Ovary (tissue), 7 donors: ENCODE measurements at regions not wholly inside any gene's neighbourhood (a gene's known extent, or its start where the extent isn't known, plus 50 kb on each side); places are given as distances from the start of the nearest gene placed in this dataset.

Experiments
- DNase-seq, 5 donors: peaks; one replicate each; pipeline ENCODE4 v3.0.0-alpha.2; 2019 to 2020
- H3K27ac ChIP-seq, 2 donors: fragments of 200-600 bp; one replicate each; pipeline versions ENCODE4 v1.5.1 to v1.8.0; 2019 to 2022
- H3K27me3 ChIP-seq: fragments of 200-600 bp; one replicate; pipeline ENCODE4 v1.8.0; 2022
- H3K36me3 ChIP-seq: fragments of 200-600 bp; sonication (generic); one replicate; pipeline ENCODE4 v1.5.1; 2019
- H3K4me1 ChIP-seq: one replicate; pipeline ENCODE4 v1.8.1; 2013; ENCODE audit warnings: mild to moderate bottlenecking, moderate library complexity; ENCODE audit not compliant: insufficient read depth
- H3K4me3 ChIP-seq: fragments of 200-600 bp; sonication (generic); one replicate; pipeline ENCODE4 v1.5.1; 2017
- H3K9me3 ChIP-seq, 2 donors: fragments of 200-600 bp in 1 of 2; sonication (generic) in 1 of 2; one replicate each; pipeline versions ENCODE4 v1.5.1 to v1.8.1; 2013 to 2019; ENCODE audit warnings: mild to moderate bottlenecking in 1 of 2, moderate library complexity in 1 of 2
- EP300 ChIP-seq: sonication (generic); formaldehyde crosslinking; IDR thresholded peaks from one replicate; pipeline ENCODE4 v1.6.1; 2017; ENCODE audit warnings: antibody characterized with exemption
- POLR2A ChIP-seq: fragments of 450-650 bp; IDR thresholded peaks from one replicate; pipeline ENCODE4 v1.6.1; 2017; ENCODE audit warnings: antibody characterized with exemption, mild to moderate bottlenecking, moderate library complexity
- WGBS, 3 donors: extraction: QIAGEN DNeasy Blood & Tissue Kit in 1 of 3; methylation state at CpG; one replicate each; pipeline versions ENCODE4 v1.1.5 to v1.1.7; 2013 to 2017; 5-methylcytosine and 5-hydroxymethylcytosine counted together
- intact Hi-C, 4 donors: fragments of 100-400 bp; cut with DNase I; formaldehyde crosslinking; loops; one replicate each; pipeline versions ENCODE4 v1.11.0 to v1.15.1; 2022 to 2023
- TF ChIP-seq, protein P1 (sequence below), 3 donors: fragments of 450-650 bp in 2 of 3; fragments of 200-600 bp in 1 of 3; IDR thresholded peaks; one replicate each; pipeline versions ENCODE4 v1.5.1 to v1.8.0; 2016 to 2022; ENCODE audit warnings: antibody characterized with exemption in 3 of 3, mild to moderate bottlenecking in 1 of 3
- donor health status: DM: no; HTN: no; CAD: no; lungs with moderate emphysema.
- donor health status: DM: no; HTN: no; CAD: no.
- donor health status: Bipolar disorder and iron deficiency.
- donor health status: DM: no; HTN: no; CAD: no.
- donor health status: DM: yes; HTN: yes; CAD: no.

DNA sequence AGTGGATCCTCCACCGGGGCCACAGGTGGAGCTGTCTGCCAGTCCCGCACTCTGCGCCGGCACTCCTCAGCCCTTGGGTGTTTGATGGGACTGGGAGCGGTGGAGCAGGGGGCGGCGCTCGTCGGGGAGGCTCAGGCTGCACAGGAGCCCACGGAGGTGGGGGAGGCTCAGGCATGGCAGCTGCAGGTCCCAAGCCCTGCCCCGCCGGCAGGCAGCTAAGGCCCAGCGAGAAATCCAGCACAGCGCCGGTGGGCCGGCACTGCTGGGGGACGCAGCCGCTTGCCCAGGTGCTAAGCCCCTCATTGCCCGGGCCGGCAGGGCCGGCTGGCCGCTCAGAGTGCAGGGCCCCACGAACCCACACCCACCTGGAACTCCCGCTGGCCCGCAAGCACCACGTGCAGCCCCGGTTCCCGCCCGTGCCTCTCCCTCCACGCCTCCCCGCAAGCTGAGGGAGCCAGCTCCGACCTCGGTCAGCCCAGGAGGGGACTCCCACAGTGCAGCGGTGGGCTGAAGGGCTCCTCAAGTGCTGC lies 286.4 kb downstream of the RBM26 start:
- Histone ChIP-seq H3K27ac (no peak overlapping the region), H3K9me3 (no peaks in the 10 kb centered on the region), H3K4me1 (no peaks in the 10 kb centered on the region), H3K4me3 (no peak overlapping the region), H3K27me3 (no peaks in the 10 kb centered on the region), H3K36me3 (no peaks in the 10 kb centered on the region)
- WGBS, 3 donors, result 91 to 96% (median 94%) methylated on average over 24 to 34 of the region's 34 CpGs
- TF ChIP-seq EP300, result no peak
- DNase-seq, result no peak
- intact Hi-C loops, result no loop called here

- no peak for DNase-seq
- no peak for TF ChIP-seq POLR2A
- TF ChIP-seq, protein P1, sequence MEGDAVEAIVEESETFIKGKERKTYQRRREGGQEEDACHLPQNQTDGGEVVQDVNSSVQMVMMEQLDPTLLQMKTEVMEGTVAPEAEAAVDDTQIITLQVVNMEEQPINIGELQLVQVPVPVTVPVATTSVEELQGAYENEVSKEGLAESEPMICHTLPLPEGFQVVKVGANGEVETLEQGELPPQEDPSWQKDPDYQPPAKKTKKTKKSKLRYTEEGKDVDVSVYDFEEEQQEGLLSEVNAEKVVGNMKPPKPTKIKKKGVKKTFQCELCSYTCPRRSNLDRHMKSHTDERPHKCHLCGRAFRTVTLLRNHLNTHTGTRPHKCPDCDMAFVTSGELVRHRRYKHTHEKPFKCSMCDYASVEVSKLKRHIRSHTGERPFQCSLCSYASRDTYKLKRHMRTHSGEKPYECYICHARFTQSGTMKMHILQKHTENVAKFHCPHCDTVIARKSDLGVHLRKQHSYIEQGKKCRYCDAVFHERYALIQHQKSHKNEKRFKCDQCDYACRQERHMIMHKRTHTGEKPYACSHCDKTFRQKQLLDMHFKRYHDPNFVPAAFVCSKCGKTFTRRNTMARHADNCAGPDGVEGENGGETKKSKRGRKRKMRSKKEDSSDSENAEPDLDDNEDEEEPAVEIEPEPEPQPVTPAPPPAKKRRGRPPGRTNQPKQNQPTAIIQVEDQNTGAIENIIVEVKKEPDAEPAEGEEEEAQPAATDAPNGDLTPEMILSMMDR (IDR thresholded peaks at IDR 0.05), result no peak
- no peak for TF ChIP-seq EP300
- H3K9me3 ChIP-seq, result no peaks in the 10 kb centered on the region
- H3K4me3 ChIP-seq, result no peak overlapping the region
- H3K27me3 ChIP-seq, result no peaks in the 10 kb centered on the region
- H3K27ac ChIP-seq, result no peak overlapping the region
- intact Hi-C loops, result no loop called here
- H3K4me1 ChIP-seq, result no peaks in the 10 kb centered on the region
- no peaks in the 10 kb centered on the region for H3K36me3 ChIP-seq
Observed at GRCh38 chr13:79112016-79112415, 294.0 kb downstream of the RBM26 start.

DNA sequence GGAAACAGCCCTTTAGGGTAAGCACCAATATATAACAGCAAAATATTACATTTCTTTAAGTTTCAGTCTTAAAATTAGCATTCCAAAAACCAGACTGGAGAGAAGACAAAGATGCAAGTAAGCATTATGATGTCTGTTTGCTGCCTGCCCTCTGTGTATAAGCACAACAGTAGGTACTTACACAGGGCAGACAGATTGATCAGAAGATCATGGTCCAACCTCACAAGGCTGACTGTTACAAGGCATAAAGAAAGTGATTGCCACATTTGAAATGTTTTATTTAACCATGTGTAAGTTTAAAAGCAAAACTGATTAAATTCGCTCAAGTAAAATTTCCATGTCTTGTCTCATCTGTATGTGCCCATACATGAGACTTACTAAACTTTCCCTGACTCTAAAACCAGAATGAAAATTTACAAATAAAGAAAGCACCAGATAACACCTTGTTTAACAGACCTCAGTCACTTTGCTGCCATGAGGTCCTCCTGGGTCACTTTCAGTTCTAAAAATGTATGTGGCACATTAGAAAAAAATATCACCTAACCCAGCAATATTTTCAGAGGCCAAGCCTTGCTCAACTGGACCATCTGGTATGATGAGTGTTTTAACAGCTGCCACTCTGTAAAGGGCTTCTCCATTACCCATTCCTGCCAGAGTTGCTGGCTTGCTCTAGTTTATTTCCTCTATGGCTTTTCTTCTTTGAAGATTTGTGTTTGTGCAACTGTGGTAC lies 297.0 kb downstream of the RBM26 start:
- no peak overlapping the region for H3K4me3 ChIP-seq
- H3K27ac ChIP-seq, result no peak overlapping the region
- H3K9me3 ChIP-seq, result no peaks in the 10 kb centered on the region
- no peaks in the 10 kb centered on the region for H3K4me1 ChIP-seq
- WGBS, 3 donors, result 89 to 98% (median 92%) methylated on average over 1 of the region's 1 CpG
- no peaks in the 10 kb centered on the region for H3K36me3 ChIP-seq
- intact Hi-C loops, result no loop called here
- TF ChIP-seq, protein P1 (IDR thresholded peaks at IDR 0.05), result no peak
- TF ChIP-seq EP300 (no peak), POLR2A (no peak)
- DNase-seq, result no peak
- H3K27me3 ChIP-seq, result no peaks in the 10 kb centered on the region

DNA sequence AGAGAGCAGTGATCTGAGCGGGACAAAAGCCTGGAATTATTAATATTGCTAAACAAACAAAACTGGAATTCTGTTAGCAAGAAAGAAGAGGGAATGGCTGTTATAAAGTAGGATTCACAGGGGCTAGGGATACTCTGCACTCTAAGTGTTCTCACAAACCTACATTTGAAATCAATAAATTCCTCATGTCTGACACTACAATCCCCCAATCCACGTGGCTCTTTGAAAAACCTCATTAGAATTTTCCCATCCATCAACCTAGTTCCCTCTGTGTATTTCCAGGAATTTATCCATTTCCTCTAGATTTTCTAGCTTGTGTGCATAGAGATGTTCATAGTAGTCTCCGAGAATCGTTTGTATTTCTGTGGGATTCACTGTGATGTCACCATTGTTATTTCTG lies 307.5 kb downstream of the RBM26 start:
- no peaks in the 10 kb centered on the region for H3K36me3 ChIP-seq
- H3K27ac ChIP-seq, result no peak overlapping the region
- no peaks in the 10 kb centered on the region for H3K9me3 ChIP-seq
- no peak for DNase-seq
- 55 to 67% (median 57%) methylated on average over 4 of the region's 4 CpGs for WGBS, 3 donors
- H3K27me3 ChIP-seq, result no peaks in the 10 kb centered on the region
- H3K4me1 ChIP-seq, result no peaks in the 10 kb centered on the region
- TF ChIP-seq, protein P1 (IDR thresholded peaks at IDR 0.05), result no peak
- TF ChIP-seq POLR2A (no peak), EP300 (no peak)
- no peak overlapping the region for H3K4me3 ChIP-seq
- intact Hi-C loops, result no loop called here

- intact Hi-C loops, result no loop called here
- Histone ChIP-seq H3K27me3 (no peaks in the 10 kb centered on the region), H3K4me3 (no peak overlapping the region), H3K9me3 (no peaks in the 10 kb centered on the region), H3K4me1 (no peaks in the 10 kb centered on the region), H3K36me3 (no peaks in the 10 kb centered on the region), H3K27ac (no peak overlapping the region)
- 74 to 89% (median 86%) methylated on average over 1 of the region's 1 CpG for WGBS, 3 donors
- DNase-seq, result no peak
- no peak for TF ChIP-seq POLR2A
Observed at GRCh38 chr13:79097201-79097600, 308.9 kb downstream of the RBM26 start.
